ENCODE measurements at regions not wholly inside any gene's neighbourhood (a gene's known extent, or its start where the extent isn't known, plus 50 kb on each side); places are given as distances from the start of the nearest gene placed in this dataset.

DNA sequence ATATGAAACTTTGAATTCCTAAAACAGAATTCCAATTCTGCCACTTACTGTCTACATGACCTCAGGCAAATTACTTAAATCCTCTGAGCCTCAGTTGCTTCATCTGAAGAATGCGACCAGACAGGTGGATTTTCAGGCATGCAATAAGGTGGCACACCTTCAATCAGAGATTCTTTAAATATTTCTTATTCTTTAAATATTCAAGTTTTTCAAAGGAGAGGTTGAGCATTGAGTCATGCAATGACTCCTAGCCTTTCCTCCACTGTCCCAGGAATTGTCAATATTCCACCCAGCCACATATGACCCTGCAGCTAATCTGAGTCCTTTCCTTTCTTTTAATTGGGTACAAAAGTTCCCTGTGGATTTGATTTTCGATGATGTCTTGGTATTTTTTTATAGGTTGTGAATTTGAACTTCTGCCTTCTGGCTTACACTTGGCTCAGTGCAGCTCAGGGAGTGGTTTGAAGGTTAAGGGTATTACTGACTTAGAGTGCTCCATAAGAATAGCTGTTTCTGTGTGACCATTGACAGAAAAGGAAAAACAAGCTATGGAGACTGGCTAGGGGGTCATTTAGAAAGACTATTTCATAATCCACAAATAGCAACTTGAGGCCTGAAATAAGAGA lies 52.2 kb upstream of the PRDX6 start:
- no peak overlapping the region for H3K9ac ChIP-seq (ENCODE audit: low read depth, low read length)
- WGBS = 91% methylated on average over 2 of the region's 2 CpGs
- no peaks in the 10 kb centered on the region for H3K9me3 ChIP-seq (ENCODE audit: insufficient read depth, low read depth, low read length)
- no peak overlapping the region for H3K4me3 ChIP-seq (ENCODE audit: low read length)
- peaks cover 19% of the 10 kb centered on the region for H3K4me1 ChIP-seq (ENCODE audit: insufficient read depth, low read length)
- H3K36me3 ChIP-seq (ENCODE audit: insufficient read depth, low read length) = no peaks in the 10 kb centered on the region
- H3K27ac ChIP-seq (ENCODE audit: low read depth, low read length) = no peak overlapping the region
- no peaks in the 10 kb centered on the region for H3K27me3 ChIP-seq (ENCODE audit: insufficient read depth, low read length)

DNA sequence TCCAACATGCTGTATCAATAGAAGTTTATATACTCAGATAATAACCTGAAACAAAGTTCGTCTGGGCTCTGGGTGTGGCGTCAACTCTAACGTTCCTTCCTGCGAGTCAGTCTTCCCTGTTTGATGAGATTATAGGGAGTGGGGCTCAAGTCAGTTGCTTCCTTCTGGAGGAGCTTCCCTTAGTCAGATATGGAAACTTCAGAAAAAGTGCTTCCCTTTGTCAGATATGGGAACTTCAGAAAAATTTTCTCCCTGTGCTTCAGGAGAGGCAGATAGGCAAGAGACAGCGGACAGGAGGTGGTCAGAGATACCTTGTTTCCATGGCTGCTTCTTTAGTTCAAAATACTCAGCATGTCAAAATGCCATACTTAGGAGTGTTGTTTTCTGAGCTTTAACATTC lies 51.1 kb upstream of the PRDX6 start:
- whole genome bisulfite sequencing = 90% methylated on average over 5 of the region's 5 CpGs
- H3K4me3 ChIP-seq (ENCODE audit: low read length) = no peak overlapping the region
- H3K9me3 ChIP-seq (ENCODE audit: insufficient read depth, low read depth, low read length) = no peaks in the 10 kb centered on the region
- no peak overlapping the region for H3K27ac ChIP-seq (ENCODE audit: low read depth, low read length)
- H3K36me3 ChIP-seq (ENCODE audit: insufficient read depth, low read length) = no peaks in the 10 kb centered on the region
- H3K4me1 ChIP-seq (ENCODE audit: insufficient read depth, low read length) = peaks cover 27% of the 10 kb centered on the region
- H3K27me3 ChIP-seq (ENCODE audit: insufficient read depth, low read length) = no peaks in the 10 kb centered on the region
- H3K9ac ChIP-seq (ENCODE audit: low read depth, low read length) = no peak overlapping the region

DNA sequence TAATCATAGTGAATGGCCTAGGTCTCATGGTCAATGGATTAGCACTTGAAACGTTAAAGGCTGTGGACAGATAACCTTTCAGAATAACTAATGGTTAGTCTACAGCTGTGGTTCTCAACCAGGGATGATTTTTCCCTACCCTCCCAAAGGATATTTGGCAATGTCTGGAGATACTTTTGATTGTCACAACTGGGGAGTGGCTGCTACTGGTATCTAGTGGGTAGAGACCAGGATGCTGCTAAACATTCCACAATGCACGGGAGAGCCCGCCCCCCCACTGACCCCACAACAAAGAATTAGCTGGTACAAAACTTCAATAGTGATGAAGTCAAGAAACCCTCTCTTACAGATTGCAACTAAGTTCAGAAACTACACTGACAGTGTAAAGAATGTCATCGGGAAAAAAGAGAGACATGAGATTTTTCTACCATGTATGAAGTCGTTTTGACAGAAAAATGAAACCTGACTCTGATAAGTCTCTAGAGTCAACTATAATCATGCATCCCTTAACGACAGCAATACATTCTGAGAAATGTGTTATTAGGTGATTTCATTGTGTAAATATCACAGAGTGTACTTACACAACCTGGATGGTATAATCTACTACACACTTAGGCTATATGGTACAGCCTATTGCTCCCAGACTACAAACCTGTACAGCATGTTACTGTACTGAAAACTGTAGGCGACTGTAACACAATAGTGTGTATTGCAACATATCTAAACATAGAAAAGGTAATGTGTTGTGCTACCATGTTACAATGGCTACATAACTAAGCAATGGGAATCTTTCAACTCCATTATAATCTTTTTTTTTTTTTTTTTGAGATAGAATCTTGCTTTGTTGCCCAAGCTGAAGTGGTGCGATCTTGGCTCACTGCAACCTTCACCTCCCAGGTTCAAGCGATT lies 49.7 kb upstream of the PRDX6 start:
- no peaks in the 10 kb centered on the region for H3K27me3 ChIP-seq (ENCODE audit: insufficient read depth, low read length)
- WGBS = 73% methylated on average over 7 of the region's 9 CpGs
- H3K9me3 ChIP-seq (ENCODE audit: insufficient read depth, low read depth, low read length) = no peaks in the 10 kb centered on the region
- no peak overlapping the region for H3K9ac ChIP-seq (ENCODE audit: low read depth, low read length)
- H3K4me1 ChIP-seq (ENCODE audit: insufficient read depth, low read length) = peaks cover 34% of the 10 kb centered on the region
- no peak overlapping the region for H3K27ac ChIP-seq (ENCODE audit: low read depth, low read length)
- no peaks in the 10 kb centered on the region for H3K36me3 ChIP-seq (ENCODE audit: insufficient read depth, low read length)
- no peak overlapping the region for H3K4me3 ChIP-seq (ENCODE audit: low read length)
